IPS DF 4.7 (cell line): ENCODE measurements at regions not wholly inside any gene's neighbourhood (a gene's known extent, or its start where the extent isn't known, plus 50 kb on each side); places are given as distances from the start of the nearest gene placed in this dataset.
A peak's percentile ranks its signal among the peaks of the same experiment; 100 is the strongest.
"Not testable (repeated sequence)": the region's sequence is repeated elsewhere in the genome, so short reads cannot be mapped to it uniquely, and the experiment has no call there.

Experiments
- DNase-seq: peaks from one replicate; pipeline ENCODE4 v3.0.0-alpha.2; 2013; ENCODE audit warnings: low spot score; ENCODE audit errors: extremely low read depth

GRCh38 chr1:105343317-105343716, 1593.6 kb downstream of the AMY1C start:
- no peak for DNase-seq

DNA sequence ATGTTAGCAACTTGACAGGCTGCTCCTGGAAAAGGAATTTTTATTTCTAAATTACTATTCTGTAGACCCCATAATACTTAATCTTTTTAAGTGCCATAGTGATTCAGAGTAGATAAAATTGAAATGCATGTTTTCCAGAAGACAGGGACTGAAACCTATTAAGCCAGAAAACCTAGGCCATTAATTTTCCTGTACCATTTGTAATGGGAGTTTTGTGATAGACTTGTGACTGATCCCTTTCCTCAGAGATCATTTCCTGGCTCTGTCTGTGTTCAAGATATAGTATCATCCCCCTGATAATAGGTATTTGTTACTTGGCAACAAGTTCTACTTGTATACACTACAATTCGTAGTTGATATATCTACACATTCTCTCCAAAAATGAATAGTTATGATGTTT, 1609.8 kb downstream of the AMY1C start:
- no peak for DNase-seq

- no peak for DNase-seq
Observed at GRCh38 chr1:105362438-105362837, 1612.7 kb downstream of the AMY1C start.

DNA sequence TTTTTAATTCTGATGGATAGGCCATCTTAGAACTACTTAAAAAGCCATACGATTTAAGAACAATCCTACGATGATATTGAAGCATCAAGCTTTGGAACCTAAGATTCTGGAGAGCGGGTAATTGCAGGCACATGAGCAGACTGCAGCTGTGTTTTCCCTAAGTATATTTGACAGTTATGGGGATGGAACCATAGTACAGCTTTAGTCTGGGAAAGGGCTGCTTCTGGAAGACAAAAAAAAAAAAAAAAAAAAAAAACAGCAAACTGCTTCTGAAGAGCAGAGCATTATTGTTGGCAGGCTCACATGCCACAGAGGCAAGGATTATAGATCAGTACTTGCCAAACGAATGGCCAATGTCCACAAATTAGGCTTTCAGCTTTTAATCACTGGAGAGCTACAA, 1618.7 kb downstream of the AMY1C start:
- DNase-seq, result no peak

DNA sequence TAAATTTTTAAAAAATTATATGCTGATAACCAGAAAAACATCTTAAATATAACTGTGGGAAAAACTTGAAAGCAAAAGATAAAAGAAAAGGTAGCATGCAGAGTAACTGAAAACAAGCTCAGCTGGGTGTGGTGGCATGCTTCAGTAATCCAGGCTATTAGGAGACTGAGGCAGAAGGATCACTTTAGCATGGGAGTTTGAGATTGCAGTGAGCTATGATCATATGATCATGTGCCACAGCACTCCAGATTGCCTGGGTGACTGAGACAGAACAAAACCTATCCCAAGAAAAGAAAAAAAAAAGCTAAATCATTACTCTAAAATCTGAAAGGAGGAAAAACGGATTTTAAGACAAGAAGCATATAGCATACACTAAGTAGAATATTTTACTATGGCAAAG, 1624.0 kb downstream of the AMY1C start:
- no peak for DNase-seq

DNA sequence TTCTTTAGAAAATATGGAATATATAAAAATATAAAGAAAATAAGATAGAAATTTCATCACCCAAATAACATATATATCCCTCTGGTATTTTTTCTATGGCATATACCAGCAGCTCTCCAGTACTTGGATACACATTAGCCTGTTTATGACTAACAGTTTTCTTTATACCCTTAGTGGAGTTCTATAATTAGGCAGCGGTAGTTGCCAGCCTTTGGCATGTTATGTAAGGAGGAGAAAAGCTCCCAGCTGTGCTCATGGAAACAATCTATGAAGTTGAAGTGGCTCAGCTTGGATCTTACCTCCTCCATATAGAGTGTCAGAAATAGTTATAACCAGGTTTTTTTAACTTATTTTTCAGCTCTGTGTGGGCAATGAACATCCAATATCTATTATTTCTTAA, 1636.8 kb downstream of the AMY1C start:
- DNase-seq, result no peak

DNA sequence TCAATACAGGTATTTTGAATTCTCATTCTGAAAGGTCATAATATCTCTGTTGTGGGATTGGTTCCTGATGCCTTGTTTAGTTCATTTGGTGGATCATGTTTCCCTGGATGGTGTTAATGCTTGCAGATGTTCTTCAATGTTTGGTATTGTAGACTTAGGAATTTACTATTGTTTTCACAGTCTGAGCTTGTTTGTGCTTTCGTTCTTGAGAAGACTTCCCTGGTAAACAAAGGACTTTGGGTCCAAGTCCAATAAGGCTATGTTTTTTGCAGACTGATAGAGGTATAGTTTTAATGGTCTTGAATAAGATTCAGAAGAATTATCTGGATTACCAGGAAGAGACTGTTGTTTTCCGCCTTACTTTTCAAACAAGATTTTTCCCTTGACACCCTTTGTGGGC, 1646.3 kb downstream of the AMY1C start:
- no peak for DNase-seq

DNA sequence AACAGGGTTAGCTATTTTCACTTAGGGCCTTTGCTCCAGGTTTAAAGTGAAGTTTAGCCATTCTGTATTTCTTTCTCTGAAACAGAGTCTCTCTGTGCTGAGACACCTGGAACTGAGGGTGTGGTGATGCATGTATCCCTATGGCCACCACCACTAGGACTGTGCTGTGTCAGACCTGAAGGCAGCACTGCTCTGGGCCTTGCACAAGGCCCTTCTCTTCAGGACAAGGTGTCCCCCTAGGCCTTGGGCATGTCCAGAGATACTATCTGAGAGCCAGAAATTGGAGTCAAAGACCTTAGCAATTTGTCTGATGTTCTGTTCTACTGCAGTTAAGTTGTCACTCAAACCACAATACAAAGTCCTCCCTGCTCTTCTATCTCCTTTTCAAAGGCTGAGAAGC, 1649.2 kb downstream of the AMY1C start:
- no peak for DNase-seq

DNA sequence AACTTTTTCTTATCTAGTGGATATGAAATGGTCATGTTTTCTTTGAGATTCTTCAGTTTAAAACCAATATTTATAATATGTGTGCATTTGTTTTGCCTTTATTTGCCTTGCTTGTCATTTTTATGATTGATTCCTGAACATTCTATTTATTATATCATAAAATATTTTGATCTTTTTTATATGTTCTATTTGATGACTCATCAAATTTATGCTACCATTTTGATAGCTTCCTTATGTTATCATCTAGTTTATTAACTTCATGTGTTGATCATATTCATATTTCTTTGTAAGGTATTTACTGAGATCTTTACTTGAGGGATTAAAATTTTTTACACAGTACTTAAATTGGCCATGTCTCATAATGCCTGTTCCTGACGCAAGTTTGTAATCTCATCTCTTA, 1650.0 kb downstream of the AMY1C start:
- DNase-seq, result no peak

- DNase-seq, result peak; percentile 16
Observed at GRCh38 chr1:105416261-105416660, 1640.2 kb upstream of the PRMT6 start.

DNA sequence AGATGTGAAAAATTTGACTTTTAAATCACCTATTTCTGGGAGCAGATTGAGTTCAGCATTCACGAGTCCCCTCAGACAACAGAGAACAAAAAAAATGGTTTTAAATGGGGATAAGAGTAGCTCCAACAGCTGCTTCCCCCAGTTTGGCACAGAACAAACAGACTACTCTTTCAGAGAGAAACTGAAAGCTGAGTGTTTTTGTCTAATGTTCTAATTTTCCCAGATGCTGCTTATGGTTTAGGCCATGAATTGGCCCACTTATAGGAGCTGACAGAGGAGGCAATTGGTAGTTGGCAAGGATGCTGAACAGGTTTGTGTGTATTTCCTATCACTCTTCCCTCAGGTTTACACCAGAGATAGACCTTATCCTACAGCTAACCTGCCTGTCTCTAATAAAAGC, 1637.4 kb upstream of the PRMT6 start:
- DNase-seq, result no peak

GRCh38 chr1:105427543-105427942, 1628.9 kb upstream of the PRMT6 start:
- DNase-seq, result no peak

DNA sequence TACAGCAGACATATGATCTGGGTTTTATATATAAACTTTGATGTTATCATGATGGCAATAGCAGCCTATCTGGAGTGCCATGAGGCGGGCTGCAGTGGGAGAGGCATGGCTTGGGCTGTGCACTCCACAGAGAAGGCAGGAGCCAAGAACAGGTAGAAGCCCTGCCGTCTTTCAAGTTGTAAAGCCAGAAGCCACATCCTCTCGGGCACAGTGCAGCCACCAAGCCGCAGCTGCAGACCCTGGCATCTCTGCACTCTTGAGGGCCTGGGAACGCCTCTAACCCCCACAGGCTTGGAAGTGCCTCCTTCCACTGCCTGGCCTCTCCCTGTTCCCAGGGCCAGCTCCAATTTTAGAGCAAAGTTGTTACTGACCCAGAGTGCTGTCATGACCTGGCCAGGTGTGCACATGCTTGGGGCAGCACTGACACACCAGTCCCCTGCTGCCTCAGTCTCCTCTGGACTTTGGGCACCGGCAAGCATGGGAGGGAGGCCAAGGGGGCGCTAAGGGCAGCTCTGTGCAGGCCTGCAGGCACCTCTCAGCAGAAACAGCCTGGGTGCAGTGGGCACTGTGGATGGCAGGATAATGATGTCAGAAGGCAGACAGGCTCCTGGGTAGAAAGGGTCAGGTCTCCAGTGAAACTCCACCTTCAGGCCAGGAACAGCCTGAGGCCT, 1619.8 kb upstream of the PRMT6 start:
- DNase-seq, result no peak

DNA sequence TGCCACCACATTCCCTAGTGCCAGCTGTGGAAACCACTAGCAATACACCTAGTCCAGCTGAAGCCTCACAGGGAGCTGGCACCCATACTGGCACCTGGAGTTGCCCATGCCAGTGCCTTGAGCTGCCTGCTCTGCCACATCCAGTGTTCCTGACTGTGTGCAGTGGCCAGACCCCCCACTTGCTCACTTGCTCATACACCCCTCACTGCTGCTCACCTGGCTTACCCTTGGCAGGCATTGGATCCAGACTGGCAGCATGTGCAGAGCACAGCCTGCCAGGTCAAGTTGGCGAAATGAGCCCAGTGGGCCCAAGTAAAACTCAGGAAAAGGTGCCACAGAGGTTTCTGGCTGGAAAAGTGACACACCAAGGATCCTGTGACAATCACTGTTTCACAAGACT, 1618.6 kb upstream of the PRMT6 start:
- no peak for DNase-seq

DNA sequence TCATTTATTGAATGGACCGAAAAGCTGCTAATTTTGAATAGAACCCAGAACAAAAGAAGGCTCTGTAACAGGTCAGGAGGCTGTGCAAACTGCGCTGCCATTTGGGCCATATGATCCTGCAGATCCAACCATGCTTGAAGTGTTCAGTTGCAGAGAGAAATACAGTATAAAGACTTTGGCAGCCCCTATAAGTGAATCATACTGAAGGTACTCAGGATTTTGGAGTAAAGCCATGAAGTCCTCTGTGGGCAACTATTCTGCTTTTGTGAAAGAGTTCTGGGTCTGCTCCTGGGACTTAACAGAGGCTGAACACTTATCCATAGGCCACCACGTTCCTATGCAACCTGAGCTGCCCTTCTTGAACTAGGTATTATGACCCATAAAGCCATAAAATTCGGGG, 1613.6 kb upstream of the PRMT6 start:
- no peak for DNase-seq

DNA sequence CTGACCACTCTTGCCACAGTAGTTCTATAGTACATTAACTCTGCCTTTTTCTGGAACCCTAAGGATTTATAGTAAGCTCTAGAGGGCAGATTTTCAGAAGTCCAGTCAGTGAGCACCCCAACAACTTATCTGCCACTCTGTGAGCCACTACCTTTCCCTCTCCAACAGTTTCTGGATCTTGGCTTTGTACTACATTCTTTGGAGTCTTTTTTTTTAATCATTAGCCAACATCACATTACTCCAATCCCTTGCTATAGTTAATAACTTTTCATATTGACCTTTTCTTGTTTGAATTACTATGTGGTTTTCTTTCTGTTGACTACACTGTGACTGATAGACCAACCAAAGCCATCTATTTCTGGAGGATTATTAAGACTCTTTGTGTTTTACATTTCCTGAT, 1596.7 kb upstream of the PRMT6 start:
- no peak for DNase-seq

- no peak for DNase-seq
Observed at GRCh38 chr1:105462308-105462707, 1594.2 kb upstream of the PRMT6 start.

- no peak for DNase-seq
Observed at GRCh38 chr1:105467549-105467948, 1588.9 kb upstream of the PRMT6 start.

DNA sequence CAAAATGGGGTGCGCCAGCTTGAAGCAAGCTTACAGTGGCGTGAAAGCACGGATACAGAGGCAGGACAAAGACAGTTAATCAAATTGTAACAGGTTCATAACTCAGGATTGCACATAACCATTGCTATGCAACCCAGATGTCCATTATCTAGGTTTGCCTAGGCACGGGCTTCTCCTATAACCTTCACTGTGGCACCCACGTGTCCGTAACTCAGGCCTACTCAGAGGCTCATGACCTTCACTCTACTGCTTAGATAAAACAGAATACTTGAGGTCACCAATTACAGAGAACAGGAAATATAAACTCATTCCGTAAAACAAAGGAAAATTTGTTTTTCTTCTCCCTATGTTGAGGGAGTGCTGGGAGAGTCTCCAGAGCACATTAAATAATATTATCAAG, 1585.9 kb upstream of the PRMT6 start:
- DNase-seq, result not testable (repeated sequence)

GRCh38 chr1:105483436-105483835, 1573.0 kb upstream of the PRMT6 start:
- DNase-seq, result no peak

DNA sequence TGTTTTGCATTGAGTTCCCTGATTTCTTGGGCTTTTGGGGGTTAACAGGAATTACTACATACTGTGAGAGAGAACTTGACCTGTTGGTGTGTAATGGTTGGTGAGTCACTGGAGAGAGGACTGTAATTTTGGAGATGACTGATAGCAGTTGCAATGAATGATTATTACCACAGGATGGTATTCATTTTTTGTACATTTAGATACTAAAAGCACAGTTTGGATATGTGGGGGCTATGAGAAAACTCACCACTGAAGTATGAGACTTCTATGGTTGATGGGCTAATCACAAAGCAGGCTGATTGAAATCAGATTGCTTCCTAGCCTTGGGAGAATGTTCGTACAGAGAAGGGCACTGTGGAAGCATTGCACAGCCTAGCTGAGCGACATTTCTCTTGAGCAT, 1571.3 kb upstream of the PRMT6 start:
- no peak for DNase-seq

- no peak for DNase-seq
Observed at GRCh38 chr1:105492921-105493320, 1563.6 kb upstream of the PRMT6 start.

DNA sequence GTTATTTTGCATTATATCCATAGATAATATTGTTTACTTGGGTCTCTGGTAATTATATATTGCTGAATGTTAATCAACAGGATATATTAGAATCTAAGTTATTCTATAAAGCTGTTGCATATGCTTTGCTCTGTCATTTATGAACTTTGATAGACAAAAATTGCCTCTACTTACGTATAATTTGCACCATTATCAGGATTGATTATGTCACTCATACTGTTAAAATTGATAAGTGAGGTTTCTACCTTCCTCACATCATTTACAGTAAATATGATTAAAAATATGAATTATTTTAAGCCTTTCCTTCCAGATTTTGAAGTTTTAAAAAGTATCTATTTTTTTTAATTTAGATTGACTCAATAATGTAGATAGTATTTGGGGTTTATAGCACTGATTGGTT, 1540.4 kb upstream of the PRMT6 start:
- no peak for DNase-seq

DNA sequence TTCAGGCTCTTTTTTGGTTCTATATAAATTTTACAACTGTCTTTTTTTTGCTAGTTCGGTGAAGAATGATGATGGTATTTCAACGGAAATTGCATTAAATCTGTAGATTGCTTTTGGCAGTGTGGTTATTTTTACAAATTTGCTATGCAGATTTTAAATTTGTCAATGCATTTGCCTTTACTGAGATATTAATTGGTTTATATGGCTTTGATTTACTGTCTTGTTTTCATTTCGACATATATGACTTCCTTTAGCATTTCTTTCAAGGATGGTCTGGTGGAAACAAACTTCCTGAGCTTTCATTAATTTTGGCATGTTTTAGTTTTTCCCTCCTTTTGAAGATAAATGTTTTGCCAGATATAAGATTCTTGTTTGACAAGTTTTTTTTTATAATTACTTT, 1522.5 kb upstream of the PRMT6 start:
- DNase-seq, result no peak
